ENCODE measurements at regions not wholly inside any gene's neighbourhood (a gene's known extent, or its start where the extent isn't known, plus 50 kb on each side); places are given as distances from the start of the nearest gene placed in this dataset.
A peak's percentile ranks its signal among the peaks of the same experiment; 100 is the strongest.
"Not testable (repeated sequence)": the region's sequence is repeated elsewhere in the genome, so short reads cannot be mapped to it uniquely, and the experiment has no call there.

GRCh38 chr12:62194031-62194430 lies 66.2 kb upstream of the USP15 start:
- Histone ChIP-seq H3K9ac (ENCODE audit: low read depth, low read length, poor library complexity, severe bottlenecking) (no peak overlapping the region), H3K36me3 (ENCODE audit: insufficient read depth, low read length) (no peaks in the 10 kb centered on the region; the same call in 1 of the 2 replicates), H3K4me2 (ENCODE audit: low read depth, low read length, poor library complexity, severe bottlenecking) (no peak overlapping the region), H4K20me1 (ENCODE audit: insufficient read depth, low read length, poor library complexity, severe bottlenecking) (no peaks in the 10 kb centered on the region), H3K9me3 (ENCODE audit: insufficient read depth, low read depth, low read length) (peaks cover 12% of the 10 kb centered on the region; the same call in 1 of the 2 replicates), H3K9me2 (replicated peaks; ENCODE audit: low read depth, low read length) (no peaks in the 10 kb centered on the region), H2AFZ (ENCODE audit: low read length) (no peak overlapping the region), H3K4me3 (ENCODE audit: low read length, poor library complexity, severe bottlenecking) (no peak overlapping the region), H3F3A (ENCODE audit: low read depth) (no peaks in the 10 kb centered on the region), H3K4me1 (ENCODE audit: insufficient read depth, low read length, poor library complexity, severe bottlenecking) (peaks cover 20% of the 10 kb centered on the region), H3K27me3 (ENCODE audit: insufficient read depth, low read length, poor library complexity, severe bottlenecking) (no peaks in the 10 kb centered on the region), H3K79me2 (ENCODE audit: insufficient read depth, low read length) (no peaks in the 10 kb centered on the region)
- TF ChIP-seq EZH2phosphoT487 (IDR thresholded peaks at IDR 0.05; ENCODE audit: borderline replicate concordance), result no peak
- TF ChIP-seq, protein P1, sequence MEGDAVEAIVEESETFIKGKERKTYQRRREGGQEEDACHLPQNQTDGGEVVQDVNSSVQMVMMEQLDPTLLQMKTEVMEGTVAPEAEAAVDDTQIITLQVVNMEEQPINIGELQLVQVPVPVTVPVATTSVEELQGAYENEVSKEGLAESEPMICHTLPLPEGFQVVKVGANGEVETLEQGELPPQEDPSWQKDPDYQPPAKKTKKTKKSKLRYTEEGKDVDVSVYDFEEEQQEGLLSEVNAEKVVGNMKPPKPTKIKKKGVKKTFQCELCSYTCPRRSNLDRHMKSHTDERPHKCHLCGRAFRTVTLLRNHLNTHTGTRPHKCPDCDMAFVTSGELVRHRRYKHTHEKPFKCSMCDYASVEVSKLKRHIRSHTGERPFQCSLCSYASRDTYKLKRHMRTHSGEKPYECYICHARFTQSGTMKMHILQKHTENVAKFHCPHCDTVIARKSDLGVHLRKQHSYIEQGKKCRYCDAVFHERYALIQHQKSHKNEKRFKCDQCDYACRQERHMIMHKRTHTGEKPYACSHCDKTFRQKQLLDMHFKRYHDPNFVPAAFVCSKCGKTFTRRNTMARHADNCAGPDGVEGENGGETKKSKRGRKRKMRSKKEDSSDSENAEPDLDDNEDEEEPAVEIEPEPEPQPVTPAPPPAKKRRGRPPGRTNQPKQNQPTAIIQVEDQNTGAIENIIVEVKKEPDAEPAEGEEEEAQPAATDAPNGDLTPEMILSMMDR (conservative IDR thresholded peaks at IDR 0.05; ENCODE audit: low read length), result no peak

DNA sequence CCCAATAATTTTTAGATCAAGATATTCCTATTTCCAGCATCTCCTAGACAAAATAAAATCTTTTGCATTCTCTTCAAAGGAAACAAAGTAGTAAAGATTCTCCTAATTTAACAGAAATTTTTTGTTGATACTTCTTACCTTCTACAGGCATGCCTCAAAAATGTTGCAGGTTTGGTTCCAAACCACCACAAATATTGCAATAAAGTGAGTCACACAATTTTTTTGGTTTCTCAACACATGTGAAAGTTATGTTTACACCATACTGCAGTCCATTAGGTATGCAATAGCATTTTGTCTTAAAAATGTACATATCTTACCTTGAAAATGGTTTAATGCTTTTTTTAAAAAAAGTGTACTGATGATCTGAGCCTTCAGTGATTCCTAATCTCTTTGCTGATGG lies 65.6 kb upstream of the USP15 start:
- no peak for TF ChIP-seq EZH2phosphoT487 (IDR thresholded peaks at IDR 0.05; ENCODE audit: borderline replicate concordance)
- TF ChIP-seq, protein P1 (conservative IDR thresholded peaks at IDR 0.05; ENCODE audit: low read length), result no peak
- H3K4me2 ChIP-seq (ENCODE audit: low read depth, low read length, poor library complexity, severe bottlenecking), result no peak overlapping the region

DNA sequence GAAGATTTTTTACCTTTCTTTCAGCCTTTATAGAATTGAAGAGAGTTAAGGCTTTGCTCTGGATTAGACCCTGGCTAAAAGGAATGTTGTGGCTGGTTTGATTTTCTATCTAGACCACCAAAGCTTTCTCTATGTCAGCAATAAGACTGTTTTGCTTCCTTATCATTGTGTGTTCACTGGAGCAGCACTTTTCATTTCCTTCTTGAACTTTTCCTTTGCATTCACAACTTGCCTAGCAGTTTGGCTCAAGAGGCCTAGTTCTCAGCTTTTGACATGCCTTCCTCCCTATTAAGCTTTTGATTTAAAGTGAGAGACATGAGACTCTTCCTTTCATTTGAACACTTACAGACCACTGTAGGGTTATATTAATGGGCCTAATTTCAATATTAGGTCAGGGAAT lies 64.1 kb upstream of the USP15 start:
- Histone ChIP-seq H3K9ac (ENCODE audit: low read depth, low read length, poor library complexity, severe bottlenecking) (no peak overlapping the region), H3K79me2 (ENCODE audit: insufficient read depth, low read length) (no peaks in the 10 kb centered on the region), H3K4me2 (ENCODE audit: low read depth, low read length, poor library complexity, severe bottlenecking) (no peak overlapping the region), H3K9me3 (ENCODE audit: insufficient read depth, low read depth, low read length) (peaks cover 18% of the 10 kb centered on the region; the same call in 1 of the 2 replicates), H3K4me3 (ENCODE audit: low read length, poor library complexity, severe bottlenecking) (no peak overlapping the region), H3K4me1 (ENCODE audit: insufficient read depth, low read length, poor library complexity, severe bottlenecking) (peaks cover 23% of the 10 kb centered on the region), H4K20me1 (ENCODE audit: insufficient read depth, low read length, poor library complexity, severe bottlenecking) (no peaks in the 10 kb centered on the region), H3F3A (ENCODE audit: low read depth) (no peaks in the 10 kb centered on the region), H3K27me3 (ENCODE audit: insufficient read depth, low read length, poor library complexity, severe bottlenecking) (no peaks in the 10 kb centered on the region), H3K36me3 (ENCODE audit: insufficient read depth, low read length) (no peaks in the 10 kb centered on the region; the same call in 1 of the 2 replicates), H3K9me2 (replicated peaks; ENCODE audit: low read depth, low read length) (no peaks in the 10 kb centered on the region), H2AFZ (ENCODE audit: low read length) (peak overlapping the region; percentile 10; the same call in 1 of the 2 replicates)
- no peak for TF ChIP-seq EZH2phosphoT487 (IDR thresholded peaks at IDR 0.05; ENCODE audit: borderline replicate concordance)
- TF ChIP-seq, protein P1 (conservative IDR thresholded peaks at IDR 0.05; ENCODE audit: low read length), result no peak

More for the DNA sequence above, 65.6 kb upstream of the USP15 start:
- Histone ChIP-seq H3K36me3 (ENCODE audit: insufficient read depth, low read length) (no peaks in the 10 kb centered on the region; the same call in 1 of the 2 replicates), H3K79me2 (ENCODE audit: insufficient read depth, low read length) (no peaks in the 10 kb centered on the region), H2AFZ (ENCODE audit: low read length) (no peak overlapping the region), H3F3A (ENCODE audit: low read depth) (no peaks in the 10 kb centered on the region), H3K9me2 (replicated peaks; ENCODE audit: low read depth, low read length) (no peaks in the 10 kb centered on the region), H3K27me3 (ENCODE audit: insufficient read depth, low read length, poor library complexity, severe bottlenecking) (no peaks in the 10 kb centered on the region), H3K4me3 (ENCODE audit: low read length, poor library complexity, severe bottlenecking) (no peak overlapping the region), H3K4me1 (ENCODE audit: insufficient read depth, low read length, poor library complexity, severe bottlenecking) (peaks cover 23% of the 10 kb centered on the region), H3K9me3 (ENCODE audit: insufficient read depth, low read depth, low read length) (peaks cover 12% of the 10 kb centered on the region; the same call in 1 of the 2 replicates), H3K9ac (ENCODE audit: low read depth, low read length, poor library complexity, severe bottlenecking) (no peak overlapping the region), H4K20me1 (ENCODE audit: insufficient read depth, low read length, poor library complexity, severe bottlenecking) (no peaks in the 10 kb centered on the region)

DNA sequence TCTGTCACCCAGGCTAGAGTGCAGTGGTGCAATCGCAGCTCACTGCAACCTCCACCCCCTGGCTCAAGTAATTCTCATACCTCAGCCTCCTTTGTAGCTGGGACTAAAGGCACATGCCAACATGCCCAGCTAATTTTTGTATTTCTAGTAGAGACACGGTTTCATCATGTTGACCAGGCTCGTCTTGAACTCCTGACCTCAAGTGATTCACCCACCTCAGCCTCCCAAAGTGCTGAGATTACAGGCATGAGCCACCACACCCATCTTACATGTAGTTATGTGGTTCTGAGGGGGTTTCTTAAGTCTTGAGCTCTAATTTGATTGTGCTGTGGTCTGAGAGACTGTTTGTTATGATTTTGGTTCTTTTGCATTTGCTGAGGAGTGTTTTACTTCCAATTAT lies 57.3 kb upstream of the USP15 start:
- H3K36me3 ChIP-seq (ENCODE audit: insufficient read depth, low read length); H3K79me2 ChIP-seq (ENCODE audit: insufficient read depth, low read length); H4K20me1 ChIP-seq (ENCODE audit: insufficient read depth, low read length, poor library complexity, severe bottlenecking); H3K27me3 ChIP-seq (ENCODE audit: insufficient read depth, low read length, poor library complexity, severe bottlenecking); H3K9ac ChIP-seq (ENCODE audit: low read depth, low read length, poor library complexity, severe bottlenecking); H3K4me3 ChIP-seq (ENCODE audit: low read length, poor library complexity, severe bottlenecking); H3F3A ChIP-seq (ENCODE audit: low read depth); H3K4me2 ChIP-seq (ENCODE audit: low read depth, low read length, poor library complexity, severe bottlenecking); H2AFZ ChIP-seq (ENCODE audit: low read length); H3K9me2 ChIP-seq (replicated peaks; ENCODE audit: low read depth, low read length): not testable (repeated sequence)
- peaks cover 13% of the 10 kb centered on the region; the same call in 1 of the 2 replicates for H3K9me3 ChIP-seq (ENCODE audit: insufficient read depth, low read depth, low read length)
- H3K4me1 ChIP-seq (ENCODE audit: insufficient read depth, low read length, poor library complexity, severe bottlenecking), result peaks cover 13% of the 10 kb centered on the region

All from Loucy (cell line).